Left ventricle myocardium inferior (tissue), 1 donor: ENCODE measurements at regions not wholly inside any gene's neighbourhood (a gene's known extent, or its start where the extent isn't known, plus 50 kb on each side); places are given as distances from the start of the nearest gene placed in this dataset.
A peak's percentile ranks its signal among the peaks of the same experiment; 100 is the strongest.

Experiments
- DNase-seq: peaks from one replicate; pipeline ENCODE4 v3.0.0-alpha.2; 2020
- H3K27ac ChIP-seq: fragments of 200-600 bp; replicated peaks from 2 replicates; pipeline ENCODE4 v1.8.0; 2021
- H3K27me3 ChIP-seq: fragments of 200-600 bp; 2 replicates; pipeline ENCODE4 v1.8.0; 2021; ENCODE audit warnings: low read depth
- H3K36me3 ChIP-seq: fragments of 200-600 bp; 2 replicates; pipeline ENCODE4 v1.8.0; 2021
- H3K4me1 ChIP-seq: fragments of 200-600 bp; 2 replicates; pipeline ENCODE4 v1.8.0; 2021
- H3K4me3 ChIP-seq: fragments of 200-600 bp; 2 replicates; pipeline ENCODE4 v1.8.0; 2021; ENCODE audit warnings: mild to moderate bottlenecking, moderate library complexity
- H3K9me3 ChIP-seq: fragments of 200-600 bp; replicated peaks from 2 replicates; pipeline ENCODE4 v1.8.0; 2021
- CTCF ChIP-seq: fragments of 200-600 bp; IDR thresholded peaks from 2 replicates; pipeline ENCODE4 v1.8.0; 2021; ENCODE audit warnings: antibody characterized with exemption, mild to moderate bottlenecking, borderline replicate concordance
- intact Hi-C: fragments of 100-400 bp; cut with micrococcal nuclease; formaldehyde crosslinking; loops from one replicate; pipeline ENCODE4 v1.11.0; 2022
- donor health status: DM: no; HTN: yes; CAD: no; lungs with severe emphysema.

DNA sequence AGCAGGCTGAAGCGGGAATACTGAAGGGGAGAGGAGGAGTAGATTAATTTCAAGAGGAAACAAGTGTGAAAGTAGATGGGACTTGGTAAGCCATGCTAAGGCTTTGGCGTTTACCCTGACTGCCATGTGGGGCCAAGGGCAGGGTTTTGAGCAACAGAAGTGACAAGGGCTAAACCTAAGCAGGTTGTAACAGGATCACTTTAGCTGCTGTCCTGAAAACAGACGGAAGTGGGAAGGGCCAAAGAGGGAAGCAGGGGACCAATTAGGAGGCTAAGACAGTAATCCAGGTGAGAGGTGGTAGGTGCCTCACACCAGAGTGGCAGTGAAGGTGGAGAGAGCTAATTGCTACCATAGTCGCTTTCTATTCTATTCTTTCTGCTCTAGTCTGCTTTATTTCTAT, 166.5 kb downstream of the PJA1 start:
- TF ChIP-seq CTCF = no peak
- H3K27me3 ChIP-seq = no peaks in the 10 kb centered on the region
- no peak overlapping the region for H3K4me3 ChIP-seq
- H3K36me3 ChIP-seq = no peaks in the 10 kb centered on the region
- no peaks in the 10 kb centered on the region for H3K9me3 ChIP-seq
- DNase-seq = no peak
- H3K4me1 ChIP-seq = peaks cover 47% of the 10 kb centered on the region
- intact Hi-C loops = no loop called here
- H3K27ac ChIP-seq = peak overlapping the region; percentile 48

DNA sequence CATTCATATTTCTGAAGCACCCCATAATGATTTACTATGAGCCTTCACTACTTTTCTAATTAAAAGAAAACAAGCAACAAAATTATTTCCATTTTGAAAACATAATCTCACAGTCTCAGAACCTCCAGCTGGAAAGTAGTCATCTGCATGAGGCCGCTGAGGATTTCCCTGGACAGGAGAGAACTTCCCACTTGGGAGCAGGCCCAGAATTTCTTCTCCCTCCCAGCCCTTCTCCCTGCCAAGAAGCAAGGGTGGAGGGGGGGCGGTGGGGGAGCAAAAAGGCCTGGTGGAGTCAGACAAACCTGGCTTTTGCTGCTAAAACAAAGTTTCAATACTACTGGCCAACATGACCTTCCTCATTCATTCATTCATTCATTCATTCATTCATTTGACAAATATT, 167.3 kb downstream of the PJA1 start:
- Histone ChIP-seq H3K27ac (peak overlapping the region; percentile 85), H3K4me1 (peaks cover 47% of the 10 kb centered on the region), H3K4me3 (no peak overlapping the region), H3K36me3 (no peaks in the 10 kb centered on the region), H3K27me3 (no peaks in the 10 kb centered on the region), H3K9me3 (no peaks in the 10 kb centered on the region)
- peak; percentile 63 for DNase-seq
- no peak for TF ChIP-seq CTCF
- intact Hi-C loops = no loop called here

DNA sequence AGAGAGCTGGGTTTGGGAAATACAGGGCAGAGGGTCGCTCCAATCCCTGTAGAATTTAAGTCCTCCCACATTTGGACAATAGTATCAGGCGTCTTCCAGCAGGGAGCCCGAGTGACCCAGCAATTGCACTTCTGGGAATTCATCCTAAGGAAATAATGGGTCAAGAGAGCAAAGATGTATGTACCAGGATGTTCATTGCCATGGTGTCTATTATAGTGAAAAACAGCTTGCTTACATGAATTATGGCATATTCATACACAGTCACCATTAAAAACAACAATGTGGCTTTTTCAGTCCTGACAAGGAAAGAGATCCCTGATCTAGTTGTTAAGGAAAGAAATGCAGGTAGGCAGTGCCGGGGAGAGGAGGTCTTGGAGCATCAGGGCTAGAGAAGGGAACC, 167.7 kb downstream of the PJA1 start:
- Histone ChIP-seq H3K27me3 (no peaks in the 10 kb centered on the region), H3K9me3 (no peaks in the 10 kb centered on the region), H3K36me3 (no peaks in the 10 kb centered on the region), H3K4me3 (no peak overlapping the region), H3K4me1 (peaks cover 47% of the 10 kb centered on the region), H3K27ac (peak overlapping the region; percentile 85)
- DNase-seq = no peak
- intact Hi-C loops = no loop called here
- no peak for TF ChIP-seq CTCF

GRCh38 chrX:68995780-68996551, 167.1 kb downstream of the EFNB1 start:
- Histone ChIP-seq H3K27ac (peak overlapping the region; percentile 85), H3K9me3 (no peaks in the 10 kb centered on the region), H3K27me3 (no peaks in the 10 kb centered on the region), H3K36me3 (no peaks in the 10 kb centered on the region), H3K4me1 (peaks cover 47% of the 10 kb centered on the region), H3K4me3 (peak overlapping the region; percentile 45)
- no peak for TF ChIP-seq CTCF
- peak; percentile 62 for DNase-seq
- intact Hi-C loops = no loop called here

- DNase-seq = no peak
- Histone ChIP-seq H3K9me3 (no peaks in the 10 kb centered on the region), H3K4me3 (peak overlapping the region; percentile 45), H3K27ac (peak overlapping the region; percentile 85), H3K4me1 (peaks cover 50% of the 10 kb centered on the region), H3K27me3 (no peaks in the 10 kb centered on the region), H3K36me3 (no peaks in the 10 kb centered on the region)
- no peak for TF ChIP-seq CTCF
- intact Hi-C loops = no loop called here
These were observed 166.6 kb downstream of the EFNB1 start for GRCh38 chrX:68995386-68995779.
